ENCODE measurements at regions not wholly inside any gene's neighbourhood (a gene's known extent, or its start where the extent isn't known, plus 50 kb on each side); places are given as distances from the start of the nearest gene placed in this dataset.
A peak's percentile ranks its signal among the peaks of the same experiment; 100 is the strongest.

DNA sequence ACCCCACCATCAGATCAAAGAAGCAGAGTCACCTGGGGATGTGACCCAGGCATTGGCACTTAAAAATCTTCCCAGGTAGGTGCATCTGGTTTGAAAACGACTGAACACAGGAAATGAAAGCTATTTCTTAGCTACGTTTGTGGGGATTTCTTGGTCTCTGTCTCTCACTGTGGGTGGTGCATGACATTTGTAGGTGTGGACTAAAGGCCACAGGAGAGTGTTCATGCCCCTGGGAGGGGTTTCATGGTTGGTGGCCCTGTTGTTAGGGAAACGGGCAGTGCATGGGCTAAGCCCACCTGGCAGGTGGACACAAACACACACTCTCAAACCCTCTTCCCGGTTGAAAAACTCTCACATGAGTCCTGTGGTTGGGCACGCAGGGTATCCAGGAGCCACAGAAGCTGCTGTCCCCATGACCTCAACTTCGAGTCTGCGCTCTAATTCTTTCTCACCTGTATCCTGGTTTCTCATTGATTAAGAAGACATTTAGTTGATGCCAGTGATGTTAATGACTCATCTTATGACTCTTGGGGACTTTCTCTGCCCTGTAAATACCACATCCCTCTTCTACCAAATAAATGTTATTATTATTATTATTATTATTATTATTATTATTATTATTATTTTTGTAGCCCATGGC, 119.4 kb downstream of the MRPS6 start:
- no peak for DNase-seq

DNA sequence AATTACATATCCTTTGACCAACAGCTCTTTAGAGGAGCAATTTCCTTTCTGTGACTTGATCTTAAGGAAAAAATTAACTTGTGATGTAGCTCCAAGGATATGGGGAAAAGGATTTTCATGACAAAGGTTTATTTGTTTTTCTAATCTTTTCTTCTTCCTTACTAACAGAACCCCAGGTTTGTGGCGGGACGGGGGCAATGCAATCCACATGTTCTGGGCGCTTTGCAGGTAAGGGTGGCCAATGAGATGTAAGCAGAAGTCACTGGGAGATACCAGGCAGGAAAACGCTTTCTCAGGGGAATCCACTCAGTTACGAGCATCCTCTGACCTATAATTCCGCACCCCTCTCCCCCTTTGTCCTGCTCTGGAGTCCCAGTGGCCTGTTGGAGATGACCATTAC, 122.0 kb downstream of the MRPS6 start:
- no peak for DNase-seq

DNA sequence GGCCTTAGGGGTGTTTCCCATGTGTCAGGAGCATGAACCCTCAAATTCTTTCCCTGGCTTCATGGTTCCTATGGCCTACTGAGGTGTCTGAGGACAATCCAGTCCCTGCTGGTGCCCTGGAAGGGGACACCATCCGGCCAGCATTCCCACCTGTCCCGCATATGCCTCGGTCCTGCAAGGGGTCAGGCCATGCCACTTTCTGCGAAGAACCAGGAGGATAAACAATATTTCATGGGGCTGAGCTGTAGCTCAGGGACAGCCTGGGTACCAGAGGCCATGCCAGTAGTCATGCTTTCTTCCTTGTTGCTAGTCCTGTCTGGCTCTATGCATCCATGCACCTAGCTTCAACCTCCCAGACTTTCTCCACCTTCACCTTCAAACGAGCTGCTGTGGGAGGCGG, 123.6 kb downstream of the MRPS6 start:
- DNase-seq = no peak

DNA sequence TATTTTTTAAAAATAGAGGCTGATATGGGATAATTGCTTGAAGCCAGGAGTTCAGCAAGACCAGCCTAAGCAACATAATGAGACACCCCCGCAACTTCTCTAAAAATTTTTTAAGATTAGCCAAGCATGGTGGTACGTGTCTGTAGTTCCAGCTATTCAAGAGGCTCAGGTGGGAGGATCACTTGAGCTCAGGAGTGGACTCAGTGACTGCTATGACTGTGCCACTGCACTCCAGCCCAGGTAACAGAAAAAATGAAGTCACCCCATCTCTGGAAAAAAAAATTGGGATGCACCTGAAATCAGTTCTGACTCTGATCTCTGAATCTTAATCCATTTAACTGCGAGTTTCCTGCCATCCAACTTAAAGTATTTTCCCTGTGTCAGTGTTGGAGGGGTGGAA, 124.2 kb downstream of the MRPS6 start:
- no peak for DNase-seq

DNA sequence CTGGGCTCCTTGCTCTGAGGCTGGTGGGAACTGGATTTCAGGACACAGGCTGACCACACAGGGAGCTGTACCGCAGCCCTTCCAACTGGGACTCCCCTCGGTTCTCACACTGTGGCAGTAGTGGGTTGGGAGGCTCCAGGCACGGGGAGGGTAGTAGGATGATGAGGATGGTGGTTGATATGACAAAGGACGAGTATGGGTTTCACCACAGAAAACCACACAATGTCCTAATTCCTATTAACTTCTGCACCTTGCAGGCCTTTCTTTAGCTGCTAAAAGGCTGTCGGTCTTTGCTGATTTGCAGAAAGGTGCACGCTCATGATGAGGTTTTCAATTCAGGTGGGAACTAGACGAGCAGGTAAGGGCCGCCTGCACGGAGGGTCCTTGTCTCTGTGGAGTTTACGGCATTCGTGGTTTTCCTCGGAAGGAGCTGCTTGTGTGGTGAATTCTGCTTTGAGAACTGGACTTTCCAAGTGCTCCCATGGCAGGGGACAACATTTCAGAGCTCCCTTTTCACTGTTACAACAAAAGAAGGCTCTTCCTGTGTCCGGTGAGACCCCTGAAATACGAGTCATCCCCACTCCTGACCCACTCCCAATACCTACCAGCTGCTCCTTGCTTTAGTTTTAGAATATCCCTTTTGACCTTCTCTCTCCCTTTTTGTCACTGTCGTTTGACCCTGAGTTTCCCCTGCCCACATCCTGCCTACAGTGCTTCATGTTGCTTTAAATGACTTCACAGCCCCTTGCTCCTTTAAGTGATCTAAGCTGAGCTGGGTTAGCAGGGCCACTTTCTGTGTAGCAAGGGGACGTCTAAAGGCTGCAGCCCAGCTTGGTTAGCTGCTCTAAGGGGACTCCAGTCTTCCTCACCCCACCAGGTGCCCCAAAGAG, 125.1 kb downstream of the MRPS6 start:
- no peak for DNase-seq

DNA sequence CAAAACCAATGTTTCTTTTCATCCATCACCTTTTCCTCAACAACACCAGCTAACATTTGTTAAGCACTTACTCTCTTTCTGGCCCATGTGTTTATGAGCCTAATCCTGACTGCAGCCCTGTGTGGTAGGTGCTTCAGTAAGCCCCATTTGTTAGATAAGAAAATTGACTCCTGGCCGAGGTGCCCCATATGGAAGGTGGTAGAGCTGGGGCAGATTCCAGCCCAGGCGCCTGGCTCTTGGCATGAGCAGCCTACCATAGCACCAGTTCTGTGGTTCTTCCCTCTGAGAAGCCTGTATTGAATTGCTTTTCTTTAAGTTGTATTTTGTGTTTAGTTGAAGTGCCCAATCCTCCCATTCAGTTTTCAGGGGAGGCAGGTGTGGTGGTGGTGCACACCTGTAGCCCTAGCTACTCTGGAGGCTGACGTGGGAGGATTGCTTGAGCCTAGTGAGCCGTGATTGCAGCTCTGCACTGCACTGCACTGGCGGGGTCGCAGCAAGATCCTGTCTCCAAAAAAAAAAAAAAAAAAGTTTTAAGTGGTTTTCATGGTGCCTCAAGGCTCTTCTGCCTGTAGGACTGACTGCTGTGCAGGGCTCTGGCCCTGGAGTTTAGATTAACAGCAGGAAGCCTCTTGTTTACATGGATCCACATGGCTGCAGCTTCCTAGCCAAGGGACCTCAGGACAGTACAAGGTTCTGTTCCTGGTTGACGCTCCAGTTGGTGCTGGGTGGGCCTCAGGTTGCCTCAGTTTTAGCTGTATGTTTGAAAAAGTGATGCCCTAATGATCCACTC, 125.9 kb downstream of the MRPS6 start:
- DNase-seq = no peak

DNA sequence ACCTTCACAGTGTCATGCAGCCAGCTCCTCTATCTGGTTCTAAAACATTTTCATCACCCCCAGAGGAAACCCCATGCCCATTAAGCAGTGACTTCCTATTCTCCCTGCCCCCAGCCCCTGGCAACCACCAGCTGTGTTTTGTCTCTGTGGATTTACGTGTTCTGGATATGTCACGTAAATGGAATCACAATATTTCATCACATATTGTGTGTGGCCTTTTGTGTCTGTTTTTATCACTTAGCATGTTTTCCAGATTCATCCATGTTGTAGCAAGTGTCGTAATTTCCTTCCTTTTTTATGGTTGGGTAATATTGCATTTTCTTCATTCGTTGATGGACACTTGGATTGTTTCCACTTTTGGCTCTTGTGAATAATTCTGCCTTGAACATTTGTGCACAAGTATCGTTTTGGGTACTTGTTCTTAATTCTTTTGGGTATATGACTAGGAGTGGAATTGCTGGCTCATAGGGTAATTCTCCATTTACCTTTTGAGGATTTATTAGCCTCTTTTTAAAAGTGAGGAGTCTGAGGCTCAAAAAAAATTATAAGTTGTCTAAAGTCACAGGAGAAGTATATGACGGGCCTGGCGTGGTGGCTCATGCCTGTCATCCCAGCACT, 127.0 kb downstream of the MRPS6 start:
- no peak for DNase-seq

DNA sequence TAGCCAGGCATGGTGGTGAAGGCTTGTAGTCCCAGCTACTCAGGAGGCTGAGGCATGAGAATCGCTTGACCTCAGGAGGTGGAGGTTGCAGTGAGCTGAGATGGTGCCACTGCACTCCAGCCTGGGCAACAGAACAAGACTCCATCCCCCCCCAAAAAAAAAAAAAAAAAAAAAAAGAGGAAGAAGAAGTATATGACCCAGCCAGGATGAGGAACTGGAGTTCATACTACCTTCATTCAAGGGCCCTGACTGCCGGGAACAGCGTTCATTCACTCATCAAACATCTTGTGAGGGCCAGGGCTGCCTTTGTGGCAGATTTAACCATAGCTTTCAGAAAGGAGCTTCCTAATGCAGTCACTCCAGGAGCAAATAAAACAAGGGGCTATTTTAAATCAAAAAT, 127.6 kb downstream of the MRPS6 start:
- no peak for DNase-seq

DNA sequence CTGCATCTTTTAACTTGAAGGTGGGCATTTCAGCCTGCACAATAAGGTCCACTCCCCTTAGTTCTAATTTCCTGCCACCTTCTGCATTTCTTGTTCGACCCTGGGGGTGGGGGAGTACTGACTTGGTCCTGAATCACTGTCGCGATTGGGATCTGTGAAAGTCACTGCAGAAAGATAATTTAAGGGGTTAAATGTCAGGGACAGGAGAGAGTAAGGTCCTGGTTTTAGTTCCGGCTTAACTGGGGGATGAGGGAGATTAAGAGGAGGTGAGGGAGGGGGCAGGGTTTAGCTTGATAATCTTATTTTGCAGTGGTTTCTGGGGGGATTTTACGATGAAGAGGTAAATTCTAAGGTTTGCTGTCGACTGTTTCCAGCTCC, 128.1 kb downstream of the MRPS6 start:
- DNase-seq = no peak

DNA sequence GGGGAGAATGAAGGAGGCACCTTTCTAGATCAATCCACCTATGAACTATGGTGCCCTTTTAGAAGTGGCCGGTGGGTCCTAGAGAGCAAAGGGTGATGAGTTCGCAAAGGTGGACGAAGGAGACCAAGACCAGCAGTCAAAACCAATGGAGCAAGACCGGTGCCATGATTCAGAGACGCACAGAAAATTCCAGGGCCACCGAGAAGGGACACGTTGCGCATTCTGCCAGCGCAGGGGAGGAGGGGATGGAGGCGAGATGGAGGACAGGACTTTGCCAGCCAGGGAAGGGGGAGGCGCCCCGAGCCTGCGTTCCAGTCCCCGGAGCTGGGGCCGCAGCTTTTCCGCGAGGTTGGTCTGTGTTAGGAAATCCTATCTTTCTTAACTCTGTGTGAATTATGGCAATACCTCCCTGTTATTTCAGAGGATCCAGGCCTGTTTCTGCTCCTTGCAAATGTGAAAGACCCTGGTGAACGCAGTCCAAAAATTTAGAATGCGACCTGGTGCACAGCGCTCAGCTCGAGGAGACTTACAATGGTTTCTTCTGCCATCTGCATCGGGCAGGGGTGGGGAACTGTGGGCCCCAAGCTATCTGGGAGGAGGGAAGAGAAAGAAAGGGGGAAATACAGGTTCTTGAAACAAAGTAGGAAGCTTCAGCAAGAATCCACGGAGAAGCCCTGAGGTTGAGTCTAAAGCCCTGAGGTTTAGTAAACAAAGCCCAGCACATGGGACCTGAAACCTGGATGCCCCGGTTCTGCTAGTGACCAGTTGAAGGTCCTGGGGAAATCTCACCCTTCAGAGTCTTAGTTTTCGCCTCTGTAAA, 129.4 kb downstream of the MRPS6 start:
- DNase-seq = peak; percentile 29

DNA sequence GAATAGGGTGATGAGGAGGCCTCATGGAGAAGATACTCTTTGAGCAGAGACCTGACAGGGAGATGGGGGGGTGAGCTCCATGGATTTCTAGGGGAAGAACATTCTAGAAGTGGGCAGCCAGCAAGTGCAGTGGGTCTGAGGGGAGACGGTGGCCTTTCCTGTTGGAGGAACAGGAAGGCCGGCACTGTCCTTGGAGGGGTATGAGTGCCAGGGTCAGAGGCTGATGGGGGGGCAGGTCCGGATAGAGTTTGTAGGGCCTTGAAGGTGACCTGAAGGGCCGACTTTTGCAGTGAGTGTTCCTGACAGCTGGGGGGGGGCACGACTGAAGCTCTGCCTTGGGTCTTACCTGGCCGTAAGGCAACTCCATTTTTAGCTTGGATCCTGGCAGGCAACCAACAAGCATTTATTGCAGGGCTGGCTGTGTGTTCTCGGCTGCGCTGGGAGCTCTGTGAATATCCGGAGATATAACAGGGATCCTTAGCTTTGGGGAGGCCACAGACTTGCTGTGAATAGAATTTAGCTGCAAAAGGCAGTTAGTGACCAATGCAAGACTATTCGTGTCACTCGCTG, 130.6 kb downstream of the MRPS6 start:
- DNase-seq = no peak

DNA sequence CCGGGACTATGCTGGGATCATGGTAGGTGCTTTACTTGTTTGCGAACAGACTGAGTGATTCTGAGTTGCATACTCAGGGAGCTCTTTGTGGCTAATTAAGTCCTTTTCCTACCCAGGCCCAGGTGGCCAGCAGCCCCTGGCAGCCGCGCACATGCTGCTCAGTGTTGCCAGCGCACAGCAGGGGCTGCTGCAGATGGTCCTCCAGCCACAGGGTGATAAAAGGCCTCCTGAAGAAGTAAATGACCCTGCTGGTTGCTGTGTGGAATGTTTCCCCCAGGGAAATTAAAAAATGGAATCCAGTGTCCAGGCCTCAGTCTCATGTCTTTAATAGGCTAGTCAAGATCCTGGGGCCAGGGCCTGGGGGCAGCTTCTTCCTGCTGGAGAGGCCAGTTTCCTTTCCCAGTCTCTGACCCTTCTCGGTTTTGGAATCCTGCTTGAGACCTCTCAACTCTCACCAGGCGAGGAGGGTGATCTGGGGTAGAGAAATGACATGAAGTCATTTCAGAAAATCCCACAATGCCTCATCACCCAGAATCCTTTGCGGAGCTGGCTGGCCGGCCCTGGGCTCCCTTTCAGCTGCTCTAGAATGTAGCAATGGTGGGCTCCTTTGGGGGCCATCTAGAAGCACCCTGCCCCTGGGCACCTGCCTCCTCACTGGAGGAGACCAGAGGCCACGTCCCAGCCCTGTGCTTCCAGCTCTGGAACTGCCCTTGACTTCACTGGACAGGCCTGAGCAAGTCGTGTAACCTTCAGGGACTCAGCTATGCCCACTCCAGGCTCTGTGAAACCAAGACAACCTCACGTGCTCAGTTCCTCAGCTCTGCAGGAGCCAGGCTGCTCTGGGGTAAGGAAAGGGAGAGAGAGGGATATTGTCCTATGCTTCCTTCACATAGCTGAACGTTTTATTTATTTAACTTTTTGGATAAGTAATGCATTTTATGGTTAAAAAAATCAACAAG, 131.4 kb downstream of the MRPS6 start:
- no peak for DNase-seq

DNA sequence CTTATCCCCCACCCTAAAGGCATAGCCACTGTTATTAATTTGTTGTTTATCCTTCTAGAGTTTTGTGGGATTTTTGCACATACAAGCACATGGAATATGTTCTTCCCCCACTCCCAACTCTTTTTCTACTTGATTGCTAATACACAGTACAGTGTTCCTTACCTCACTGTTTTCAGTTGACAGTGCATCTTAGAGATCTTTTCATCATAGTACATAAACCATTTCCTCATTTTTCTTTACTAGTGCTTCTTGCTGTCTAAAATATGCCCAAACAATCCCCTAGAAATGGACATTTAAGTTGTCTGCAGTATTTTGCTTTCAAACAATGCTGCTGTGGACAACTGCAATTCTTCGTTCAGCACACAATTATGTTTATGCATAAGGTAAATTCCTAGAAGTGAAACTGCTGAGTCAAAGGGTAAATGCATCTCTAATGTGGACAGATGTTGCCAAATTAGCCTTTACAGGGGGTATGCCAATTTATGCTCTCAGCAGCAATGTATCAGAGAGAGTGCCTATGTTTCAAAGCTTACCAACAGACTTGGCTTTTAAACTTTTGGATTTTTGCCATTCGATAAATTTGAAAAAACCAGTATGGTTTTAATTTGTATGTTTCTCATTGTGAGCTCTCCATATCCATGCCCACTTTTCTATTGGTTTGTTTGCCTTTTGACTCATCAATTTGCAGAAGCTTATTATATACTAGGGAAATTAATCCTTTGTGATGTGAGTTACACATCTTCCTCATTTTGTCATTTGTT, 132.6 kb downstream of the MRPS6 start:
- DNase-seq = peak; percentile 48

DNA sequence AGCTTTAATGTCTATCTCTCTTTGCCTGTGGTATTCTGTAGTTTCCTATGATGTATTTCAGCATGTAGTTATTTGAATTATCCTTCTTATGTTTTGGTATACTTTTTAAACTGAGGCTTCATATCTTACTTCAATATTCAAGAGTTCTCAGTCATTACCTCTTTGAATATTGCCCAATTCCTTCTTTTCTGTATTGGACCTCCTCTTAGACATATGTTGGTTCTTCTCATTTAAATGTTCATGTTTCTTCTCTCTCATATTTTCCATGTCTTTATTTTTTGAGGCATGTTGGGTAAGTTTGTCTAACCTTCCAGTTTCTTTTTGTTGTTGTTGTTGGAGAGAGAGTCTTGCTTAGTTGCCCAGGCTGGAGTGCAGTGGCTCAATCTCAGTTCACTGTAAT, 140.6 kb downstream of the MRPS6 start:
- no peak for DNase-seq

DNA sequence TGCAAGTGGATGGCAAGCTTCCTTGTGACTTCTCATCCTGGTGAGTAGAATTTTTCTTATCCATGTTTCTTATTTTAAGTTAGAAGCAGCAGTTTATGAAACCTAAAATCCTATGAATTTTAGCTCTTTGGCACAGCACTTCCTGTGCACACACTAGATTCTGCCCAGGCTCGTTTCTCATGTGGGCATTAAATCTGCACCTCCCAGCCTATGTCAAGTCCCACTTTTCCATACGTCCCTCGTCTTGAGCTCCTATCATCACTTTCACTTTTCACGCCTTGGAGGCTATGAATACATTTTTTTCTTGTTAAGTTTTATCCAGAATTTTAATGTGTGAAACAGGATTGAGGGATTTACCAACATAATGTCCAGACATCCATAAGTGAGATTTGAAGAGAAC, 142.1 kb downstream of the MRPS6 start:
- no peak for DNase-seq

DNA sequence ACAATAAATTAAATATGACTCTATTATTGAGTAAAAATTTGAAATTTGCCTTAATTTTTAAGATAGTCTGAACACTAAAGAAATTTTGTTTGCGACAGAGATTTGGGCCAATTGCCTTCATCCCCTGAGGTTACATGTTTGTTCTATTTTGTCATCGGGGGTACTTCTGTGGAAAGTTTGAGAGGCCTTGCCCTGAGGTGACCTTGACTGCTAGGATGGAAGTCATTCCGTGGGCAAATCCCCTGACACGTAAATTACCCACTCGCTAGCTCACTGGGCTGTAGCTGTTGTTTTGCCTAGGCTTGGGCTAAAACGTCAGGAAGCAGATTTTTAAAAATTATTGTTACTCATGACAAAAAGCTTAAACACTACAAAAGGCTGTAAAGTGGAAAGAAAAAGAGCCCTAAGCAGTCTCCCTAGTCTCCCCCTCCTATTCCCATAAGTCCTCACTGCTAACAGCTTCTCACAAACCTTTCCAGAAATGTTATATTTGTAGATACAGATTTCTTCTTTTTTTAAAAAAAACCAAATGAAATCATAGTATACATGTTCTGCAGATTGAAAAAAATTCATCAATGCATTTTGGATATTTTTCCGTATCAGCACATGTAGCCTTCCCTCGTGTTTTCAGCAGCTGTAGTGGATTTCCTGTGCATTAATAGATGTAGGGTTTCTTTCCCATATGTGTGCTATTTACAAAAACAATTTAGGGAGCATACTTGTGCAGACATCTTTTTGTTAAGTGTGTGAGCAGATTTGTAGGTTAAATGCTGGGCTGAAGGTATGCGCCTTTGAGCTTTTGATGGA, 142.7 kb downstream of the MRPS6 start:
- no peak for DNase-seq

DNA sequence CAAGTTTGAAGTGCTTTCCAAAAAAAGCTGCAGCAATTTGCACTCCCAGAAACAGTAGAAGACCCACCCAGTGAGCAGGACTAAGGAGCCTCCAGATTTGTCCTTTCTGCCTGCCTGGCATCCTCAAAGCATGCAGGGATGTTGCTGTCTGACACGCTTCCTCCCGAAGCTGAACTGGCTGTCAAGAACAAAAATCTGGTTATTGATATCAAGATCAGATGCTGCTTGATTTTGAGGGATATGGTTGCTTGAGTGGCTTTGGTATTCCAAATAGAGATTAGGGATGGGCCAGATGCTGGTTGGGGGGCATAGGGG, 143.3 kb downstream of the MRPS6 start:
- no peak for DNase-seq

DNA sequence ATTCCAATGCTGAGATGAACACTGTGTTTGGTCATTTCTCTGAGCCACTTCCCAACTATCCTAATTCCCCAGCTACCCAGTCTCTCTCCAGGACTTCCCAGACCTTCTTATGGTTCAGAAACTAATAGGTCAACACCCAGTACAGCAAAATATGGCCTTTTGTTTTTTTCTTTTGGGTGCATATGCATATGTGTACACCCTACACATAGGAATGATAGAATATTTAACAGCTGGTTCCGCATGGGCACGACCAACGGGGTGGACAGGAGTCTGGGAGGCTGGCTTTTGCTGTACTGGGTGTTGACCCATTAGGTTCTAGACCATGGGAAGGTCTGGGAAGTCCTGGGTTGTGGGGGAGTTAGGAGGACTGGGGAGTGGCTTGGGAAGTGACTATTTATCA, 143.9 kb downstream of the MRPS6 start:
- no peak for DNase-seq
